Prostate gland (tissue), 2 donors: ENCODE measurements at regions not wholly inside any gene's neighbourhood (a gene's known extent, or its start where the extent isn't known, plus 50 kb on each side); places are given as distances from the start of the nearest gene placed in this dataset.

Source experiments
- DNase-seq: peaks from one replicate; pipeline ENCODE4 v3.0.0-alpha.2; 2019; ENCODE audit warnings: low spot score
- H3K27ac ChIP-seq, 2 donors: fragments of 200-600 bp; sonication (generic); 2 replicates each; pipeline ENCODE4 v1.5.1; 2017 to 2019
- H3K27me3 ChIP-seq: fragments of 200-600 bp; sonication (generic); replicated peaks from 2 replicates; pipeline ENCODE4 v1.5.1; 2019; ENCODE audit not compliant: insufficient read depth
- H3K36me3 ChIP-seq, 2 donors: fragments of 200-600 bp; sonication (generic); 1 replicate in 1 of 2; 2 replicates in 1 of 2; pipeline versions ENCODE4 v1.5.1 to v1.8.1; 2017 to 2019
- H3K4me1 ChIP-seq: fragments of 200-600 bp; sonication (generic); replicated peaks from 2 replicates; pipeline ENCODE4 v1.5.1; 2019
- H3K4me3 ChIP-seq, 2 donors: fragments of 200-600 bp; sonication (generic); 2 replicates each; pipeline ENCODE4 v1.5.1; 2017 to 2019
- H3K9me3 ChIP-seq: fragments of 200-600 bp; sonication (generic); 2 replicates; pipeline ENCODE4 v1.5.1; 2017
- POLR2A ChIP-seq: fragments of 450-650 bp; IDR thresholded peaks from one replicate; pipeline ENCODE4 v1.6.1; 2016; ENCODE audit warnings: antibody characterized with exemption, mild to moderate bottlenecking
- POLR2AphosphoS5 ChIP-seq: sonication (generic); formaldehyde crosslinking; IDR thresholded peaks from one replicate; pipeline ENCODE4 v1.6.1; 2017; ENCODE audit warnings: antibody characterized with exemption
- WGBS: methylation state at CpG from one replicate; pipeline ENCODE4 v1.1.5; 2018; 5-methylcytosine and 5-hydroxymethylcytosine counted together
- intact Hi-C: fragments of 100-400 bp; cut with DNase I; formaldehyde crosslinking; loops from one replicate; pipeline ENCODE4 v1.14.2; 2022
- TF ChIP-seq, protein P1 (sequence below), 4 experiments: fragments of 200-600 bp in 2 of 4; fragments of 450-650 bp in 2 of 4; sonication (generic) in 2 of 4; IDR thresholded peaks; 1 replicate in 3 of 4; 2 replicates in 1 of 4; pipeline ENCODE4 v1.5.1; 2016 to 2019; ENCODE audit warnings: antibody characterized with exemption in 4 of 4, mild to moderate bottlenecking in 2 of 4, moderate library complexity in 2 of 4

GRCh38 chr5:139745800-139746690, 49.6 kb upstream of the PSD2 start:
- peak; percentile 54 for DNase-seq
- H3K4me1 ChIP-seq: peaks cover 9% of the 10 kb centered on the region
- WGBS: 16% methylated on average over 30 of the region's 44 CpGs
- intact Hi-C loops: no loop called here
- TF ChIP-seq POLR2A (no peak), POLR2AphosphoS5 (no peak)
- TF ChIP-seq, protein P1, sequence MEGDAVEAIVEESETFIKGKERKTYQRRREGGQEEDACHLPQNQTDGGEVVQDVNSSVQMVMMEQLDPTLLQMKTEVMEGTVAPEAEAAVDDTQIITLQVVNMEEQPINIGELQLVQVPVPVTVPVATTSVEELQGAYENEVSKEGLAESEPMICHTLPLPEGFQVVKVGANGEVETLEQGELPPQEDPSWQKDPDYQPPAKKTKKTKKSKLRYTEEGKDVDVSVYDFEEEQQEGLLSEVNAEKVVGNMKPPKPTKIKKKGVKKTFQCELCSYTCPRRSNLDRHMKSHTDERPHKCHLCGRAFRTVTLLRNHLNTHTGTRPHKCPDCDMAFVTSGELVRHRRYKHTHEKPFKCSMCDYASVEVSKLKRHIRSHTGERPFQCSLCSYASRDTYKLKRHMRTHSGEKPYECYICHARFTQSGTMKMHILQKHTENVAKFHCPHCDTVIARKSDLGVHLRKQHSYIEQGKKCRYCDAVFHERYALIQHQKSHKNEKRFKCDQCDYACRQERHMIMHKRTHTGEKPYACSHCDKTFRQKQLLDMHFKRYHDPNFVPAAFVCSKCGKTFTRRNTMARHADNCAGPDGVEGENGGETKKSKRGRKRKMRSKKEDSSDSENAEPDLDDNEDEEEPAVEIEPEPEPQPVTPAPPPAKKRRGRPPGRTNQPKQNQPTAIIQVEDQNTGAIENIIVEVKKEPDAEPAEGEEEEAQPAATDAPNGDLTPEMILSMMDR (IDR thresholded peaks at IDR 0.05): no peak
- H3K36me3 ChIP-seq: no peaks in the 10 kb centered on the region
- peaks cover 2% of the 10 kb centered on the region for H3K27me3 ChIP-seq
- H3K27ac ChIP-seq: no peak overlapping the region
- peak overlapping the region; percentile 6 to 21 for H3K4me3 ChIP-seq
- H3K9me3 ChIP-seq: no peaks in the 10 kb centered on the region
